ENCODE measurements at regions not wholly inside any gene's neighbourhood (a gene's known extent, or its start where the extent isn't known, plus 50 kb on each side); places are given as distances from the start of the nearest gene placed in this dataset.

DNA sequence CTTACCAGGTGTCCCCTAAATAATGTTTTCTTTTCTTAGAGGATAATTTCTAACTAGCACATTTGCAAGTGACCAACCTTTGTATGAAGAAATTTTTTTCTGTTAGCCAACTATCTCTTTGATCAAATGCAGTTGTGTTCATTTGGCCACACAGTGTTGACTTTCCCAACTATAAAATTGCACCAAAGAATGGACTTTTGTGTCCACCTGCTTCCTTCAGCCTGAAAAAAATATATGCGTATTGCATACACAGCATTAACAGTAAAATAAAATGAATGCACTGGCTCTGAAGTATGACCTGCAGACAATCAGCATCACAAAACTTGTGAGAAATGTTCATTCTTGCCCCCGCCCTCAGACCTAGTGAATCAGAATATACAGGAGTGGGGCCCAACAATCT lies 342.0 kb downstream of the SEC23A start:
- TF ChIP-seq NR2C1 (IDR thresholded peaks at IDR 0.05) (no peak), NR2C1 (tag; IDR thresholded peaks at IDR 0.05) (no peak), USF1 (CRISPR knock-in tag; IDR thresholded peaks at IDR 0.05) (no peak), CTCF (IDR thresholded peaks at IDR 0.05 in 2 of 3, conservative IDR thresholded peaks at IDR 0.05 in 1 of 3; ENCODE audit: insufficient read depth in 2 of 3, low read depth in 1 of 3, low read length in 3 of 3) (no peak), CHD1 (IDR thresholded peaks at IDR 0.05; ENCODE audit: low read length) (no peak), SPI1 (IDR thresholded peaks at IDR 0.05; ENCODE audit: borderline replicate concordance, low read depth, low read length) (no peak), MCM3 (IDR thresholded peaks at IDR 0.05) (no peak), ZC3H11A (IDR thresholded peaks at IDR 0.05; ENCODE audit: low read depth, low read length) (no peak), ELF4 (CRISPR knock-in tag; IDR thresholded peaks at IDR 0.05) (no peak), FOS (IDR thresholded peaks at IDR 0.05; ENCODE audit: extremely low read depth, insufficient read length) (no peak), ZNF174 (CRISPR knock-in tag; IDR thresholded peaks at IDR 0.05) (no peak), EZH2 (IDR thresholded peaks at IDR 0.05; ENCODE audit: borderline replicate concordance, low read depth, low read length) (no peak), TRIM28 (IDR thresholded peaks at IDR 0.05) (no peak)
- TF ChIP-seq, protein P1, sequence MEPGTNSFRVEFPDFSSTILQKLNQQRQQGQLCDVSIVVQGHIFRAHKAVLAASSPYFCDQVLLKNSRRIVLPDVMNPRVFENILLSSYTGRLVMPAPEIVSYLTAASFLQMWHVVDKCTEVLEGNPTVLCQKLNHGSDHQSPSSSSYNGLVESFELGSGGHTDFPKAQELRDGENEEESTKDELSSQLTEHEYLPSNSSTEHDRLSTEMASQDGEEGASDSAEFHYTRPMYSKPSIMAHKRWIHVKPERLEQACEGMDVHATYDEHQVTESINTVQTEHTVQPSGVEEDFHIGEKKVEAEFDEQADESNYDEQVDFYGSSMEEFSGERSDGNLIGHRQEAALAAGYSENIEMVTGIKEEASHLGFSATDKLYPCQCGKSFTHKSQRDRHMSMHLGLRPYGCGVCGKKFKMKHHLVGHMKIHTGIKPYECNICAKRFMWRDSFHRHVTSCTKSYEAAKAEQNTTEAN (CRISPR knock-in tag; IDR thresholded peaks at IDR 0.05), result no peak
